Loucy (cell line): ENCODE measurements at regions not wholly inside any gene's neighbourhood (a gene's known extent, or its start where the extent isn't known, plus 50 kb on each side); places are given as distances from the start of the nearest gene placed in this dataset.

Experiments
- EZH2phosphoT487 ChIP-seq: fragments of 200-600 bp; IDR thresholded peaks from 2 replicates; pipeline ENCODE4 v1.6.1; 2018; ENCODE audit warnings: antibody characterized with exemption, mild to moderate bottlenecking, moderate library complexity, borderline replicate concordance
- TF ChIP-seq, protein P1 (sequence below): fragments of 200-600 bp; sonication (generic); conservative IDR thresholded peaks from 2 replicates; pipeline ENCODE4 v1.5.1; 2014; ENCODE audit warnings: mild to moderate bottlenecking, antibody characterized with exemption, low read length

DNA sequence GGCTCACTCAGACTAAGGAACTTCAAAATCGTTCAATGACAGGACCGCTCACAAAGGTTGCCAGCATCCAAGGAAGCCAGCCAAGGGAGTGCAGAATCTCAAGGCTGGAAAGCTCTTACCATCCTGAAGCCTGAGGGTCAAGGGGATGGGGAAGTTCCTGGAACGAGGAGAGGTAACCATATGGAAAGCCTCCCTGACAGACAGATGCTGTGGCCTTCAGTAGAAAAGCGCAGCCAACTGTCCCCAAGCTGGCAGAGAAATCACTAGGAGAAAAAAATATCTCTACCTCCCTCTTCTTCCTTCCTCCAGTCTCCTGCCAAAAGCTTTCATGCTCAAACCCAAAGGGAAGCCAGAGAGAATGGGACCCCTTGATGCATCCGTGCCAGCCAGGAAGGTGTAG, 90.5 kb upstream of the RANBP3L start:
- TF ChIP-seq, protein P1, sequence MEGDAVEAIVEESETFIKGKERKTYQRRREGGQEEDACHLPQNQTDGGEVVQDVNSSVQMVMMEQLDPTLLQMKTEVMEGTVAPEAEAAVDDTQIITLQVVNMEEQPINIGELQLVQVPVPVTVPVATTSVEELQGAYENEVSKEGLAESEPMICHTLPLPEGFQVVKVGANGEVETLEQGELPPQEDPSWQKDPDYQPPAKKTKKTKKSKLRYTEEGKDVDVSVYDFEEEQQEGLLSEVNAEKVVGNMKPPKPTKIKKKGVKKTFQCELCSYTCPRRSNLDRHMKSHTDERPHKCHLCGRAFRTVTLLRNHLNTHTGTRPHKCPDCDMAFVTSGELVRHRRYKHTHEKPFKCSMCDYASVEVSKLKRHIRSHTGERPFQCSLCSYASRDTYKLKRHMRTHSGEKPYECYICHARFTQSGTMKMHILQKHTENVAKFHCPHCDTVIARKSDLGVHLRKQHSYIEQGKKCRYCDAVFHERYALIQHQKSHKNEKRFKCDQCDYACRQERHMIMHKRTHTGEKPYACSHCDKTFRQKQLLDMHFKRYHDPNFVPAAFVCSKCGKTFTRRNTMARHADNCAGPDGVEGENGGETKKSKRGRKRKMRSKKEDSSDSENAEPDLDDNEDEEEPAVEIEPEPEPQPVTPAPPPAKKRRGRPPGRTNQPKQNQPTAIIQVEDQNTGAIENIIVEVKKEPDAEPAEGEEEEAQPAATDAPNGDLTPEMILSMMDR: no peak
- no peak for TF ChIP-seq EZH2phosphoT487
